ENCODE measurements at regions not wholly inside any gene's neighbourhood (a gene's known extent, or its start where the extent isn't known, plus 50 kb on each side); places are given as distances from the start of the nearest gene placed in this dataset.

DNA sequence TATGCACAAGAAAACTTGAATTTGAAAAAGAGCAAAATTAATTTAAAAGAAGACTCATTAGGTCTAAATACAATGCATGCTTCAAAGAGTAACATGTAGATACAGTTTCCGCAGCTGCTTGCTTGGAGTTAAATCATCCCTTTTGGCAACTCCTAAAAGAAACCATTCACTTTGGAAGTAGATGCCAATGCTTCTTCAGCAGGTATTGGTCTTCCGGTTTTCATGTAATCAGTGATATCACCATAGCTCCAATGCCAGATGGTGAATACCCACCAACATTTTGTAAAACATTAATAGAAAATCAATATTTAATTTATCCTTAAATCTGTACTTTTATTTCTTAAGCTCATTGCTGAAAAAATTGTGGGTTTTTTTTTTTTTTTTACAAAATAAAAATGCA, 381.1 kb upstream of the PHF14 start:
- TF ChIP-seq, protein P1, sequence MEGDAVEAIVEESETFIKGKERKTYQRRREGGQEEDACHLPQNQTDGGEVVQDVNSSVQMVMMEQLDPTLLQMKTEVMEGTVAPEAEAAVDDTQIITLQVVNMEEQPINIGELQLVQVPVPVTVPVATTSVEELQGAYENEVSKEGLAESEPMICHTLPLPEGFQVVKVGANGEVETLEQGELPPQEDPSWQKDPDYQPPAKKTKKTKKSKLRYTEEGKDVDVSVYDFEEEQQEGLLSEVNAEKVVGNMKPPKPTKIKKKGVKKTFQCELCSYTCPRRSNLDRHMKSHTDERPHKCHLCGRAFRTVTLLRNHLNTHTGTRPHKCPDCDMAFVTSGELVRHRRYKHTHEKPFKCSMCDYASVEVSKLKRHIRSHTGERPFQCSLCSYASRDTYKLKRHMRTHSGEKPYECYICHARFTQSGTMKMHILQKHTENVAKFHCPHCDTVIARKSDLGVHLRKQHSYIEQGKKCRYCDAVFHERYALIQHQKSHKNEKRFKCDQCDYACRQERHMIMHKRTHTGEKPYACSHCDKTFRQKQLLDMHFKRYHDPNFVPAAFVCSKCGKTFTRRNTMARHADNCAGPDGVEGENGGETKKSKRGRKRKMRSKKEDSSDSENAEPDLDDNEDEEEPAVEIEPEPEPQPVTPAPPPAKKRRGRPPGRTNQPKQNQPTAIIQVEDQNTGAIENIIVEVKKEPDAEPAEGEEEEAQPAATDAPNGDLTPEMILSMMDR (IDR thresholded peaks at IDR 0.05; ENCODE audit: low read length) = no peak
- no peak for TF ChIP-seq EZH2 (optimal IDR thresholded peaks at IDR 0.05; ENCODE audit: low read depth, low read length)
- TF ChIP-seq EZH2phosphoT487 (IDR thresholded peaks at IDR 0.05; ENCODE audit: low read length) = no peak

Data from MM.1S (cell line).